ENCODE measurements at regions not wholly inside any gene's neighbourhood (a gene's known extent, or its start where the extent isn't known, plus 50 kb on each side); places are given as distances from the start of the nearest gene placed in this dataset.

GRCh38 chr5:159415301-159415937, 85.1 kb upstream of the IL12B start:
- TF ChIP-seq, protein P1, sequence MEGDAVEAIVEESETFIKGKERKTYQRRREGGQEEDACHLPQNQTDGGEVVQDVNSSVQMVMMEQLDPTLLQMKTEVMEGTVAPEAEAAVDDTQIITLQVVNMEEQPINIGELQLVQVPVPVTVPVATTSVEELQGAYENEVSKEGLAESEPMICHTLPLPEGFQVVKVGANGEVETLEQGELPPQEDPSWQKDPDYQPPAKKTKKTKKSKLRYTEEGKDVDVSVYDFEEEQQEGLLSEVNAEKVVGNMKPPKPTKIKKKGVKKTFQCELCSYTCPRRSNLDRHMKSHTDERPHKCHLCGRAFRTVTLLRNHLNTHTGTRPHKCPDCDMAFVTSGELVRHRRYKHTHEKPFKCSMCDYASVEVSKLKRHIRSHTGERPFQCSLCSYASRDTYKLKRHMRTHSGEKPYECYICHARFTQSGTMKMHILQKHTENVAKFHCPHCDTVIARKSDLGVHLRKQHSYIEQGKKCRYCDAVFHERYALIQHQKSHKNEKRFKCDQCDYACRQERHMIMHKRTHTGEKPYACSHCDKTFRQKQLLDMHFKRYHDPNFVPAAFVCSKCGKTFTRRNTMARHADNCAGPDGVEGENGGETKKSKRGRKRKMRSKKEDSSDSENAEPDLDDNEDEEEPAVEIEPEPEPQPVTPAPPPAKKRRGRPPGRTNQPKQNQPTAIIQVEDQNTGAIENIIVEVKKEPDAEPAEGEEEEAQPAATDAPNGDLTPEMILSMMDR (IDR thresholded peaks at IDR 0.05; ENCODE audit: poor library complexity): no peak
- TF ChIP-seq EZH2 (IDR thresholded peaks at IDR 0.05; ENCODE audit: borderline replicate concordance): no peak
- TF ChIP-seq EZH2phosphoT487 (IDR thresholded peaks at IDR 0.05; ENCODE audit: low read depth, severe bottlenecking, unreplicated experiment): no peak

Data from hepatocyte (in vitro differentiated cells).